K562 (cell line): ENCODE measurements at regions not wholly inside any gene's neighbourhood (a gene's known extent, or its start where the extent isn't known, plus 50 kb on each side); places are given as distances from the start of the nearest gene placed in this dataset.
"Not testable (repeated sequence)": the region's sequence is repeated elsewhere in the genome, so short reads cannot be mapped to it uniquely, and the experiment has no call there.

ENCODE experiments used
- ATAC-seq: fragments of 200-7000 bp; cut with Tn5 transposase; 3 replicates; pipeline ENCODE4 v1.9.1; 2020; ENCODE audit warnings: moderate library complexity
- BruUV-seq: library from RNA; stranded (reverse); fragments of 400-500 nt; replicated peaks from 2 replicates; lab custom pipeline; 2021; lab: Mats Ljungman, UMichigan
- CTCF ChIA-PET: fragments of 300-600 bp; formaldehyde crosslinking; extraction: SDS; loops from one replicate; lab custom pipeline; 2021; ENCODE audit warnings: low intra/inter-chr PET ratio; lab: Yijun Ruan, JAX
- POLR2A ChIA-PET: fragments of 300-600, 350-650 bp; sonication (Branson Sonifier 250); formaldehyde crosslinking; extraction: SDS; loops from one replicate; lab custom pipeline; 2021; ENCODE audit warnings: antibody characterized with exemption, inconsistent platforms; lab: Yijun Ruan, JAX
- DNase-seq, 4 experiments: peaks; one replicate each; pipeline versions ENCODE4 v3.0.0 to v3.0.0-alpha.2; 2011 to 2018; ENCODE audit warnings: low spot score in 3 of 4, mixed read lengths in 3 of 4; ENCODE audit errors: extremely low read depth in 1 of 4
- FAIRE-seq: peaks from 2 replicates; lab custom pipeline; 2011; peaks lifted over from hg19 to GRCh38; lab: Jason Lieb, UNC
- H2AFZ ChIP-seq: 2 replicates; pipeline ENCODE4 v1.6.0; 2011; ENCODE audit warnings: low read depth, low read length, control low read depth, inconsistent platforms
- H3K27ac ChIP-seq: fragments of 200-600 bp; 3 replicates; pipeline ENCODE4 v1.8.0; 2011; ENCODE audit warnings: low read depth, mild to moderate bottlenecking, control low read depth, inconsistent platforms, low read length, moderate library complexity, mixed read lengths; ENCODE audit errors: extremely low read depth
- H3K27me3 ChIP-seq, 2 experiments: fragments of 300-600 bp in 1 of 2; 2 replicates in 1 of 2; 3 replicates in 1 of 2; pipeline versions ENCODE4 v1.6.0 to v1.8.0; 2011; ENCODE audit warnings: inconsistent platforms in 2 of 2, low read length in 2 of 2, mild to moderate bottlenecking in 1 of 2, mixed read lengths in 1 of 2, moderate library complexity in 1 of 2; ENCODE audit not compliant: control insufficient read depth in 2 of 2, insufficient read depth in 2 of 2
- H3K36me3 ChIP-seq: fragments of 300-600 bp; 3 replicates; pipeline ENCODE4 v1.8.0; 2011; ENCODE audit warnings: mild to moderate bottlenecking, low read length, inconsistent platforms; ENCODE audit not compliant: control insufficient read depth, insufficient read depth
- H3K4me1 ChIP-seq, 2 experiments: fragments of 200-600 bp in 1 of 2; replicated peaks in 1 of 2; 2 replicates in 1 of 2; 3 replicates in 1 of 2; pipeline versions ENCODE4 v1.5.1 to v1.8.0; 2011; ENCODE audit warnings: inconsistent platforms in 2 of 2, low read length in 2 of 2, mild to moderate bottlenecking in 1 of 2, mixed read lengths in 1 of 2, moderate library complexity in 1 of 2; ENCODE audit not compliant: control insufficient read depth in 2 of 2, insufficient read depth in 2 of 2
- H3K4me2 ChIP-seq: 2 replicates; pipeline ENCODE4 v1.6.1; 2011; ENCODE audit warnings: low read length, control low read depth, inconsistent platforms, mixed read lengths; ENCODE audit not compliant: insufficient read depth
- H3K4me3 ChIP-seq: fragments of 200-600 bp; sonication (generic), shearing (Covaris generic); 2 replicates; pipeline ENCODE4 v1.5.1; 2016; ENCODE audit warnings: control low read depth, inconsistent platforms
- H3K79me2 ChIP-seq: fragments of 200-600 bp; 3 replicates; pipeline ENCODE4 v1.8.0; 2011; ENCODE audit warnings: low read length, inconsistent platforms; ENCODE audit not compliant: control insufficient read depth, insufficient read depth
- H3K9ac ChIP-seq, 2 experiments: 2 replicates each; pipeline versions ENCODE4 v1.6.0 to v1.6.1; 2011; ENCODE audit warnings: low read depth in 2 of 2, low read length in 2 of 2, control low read depth in 1 of 2, inconsistent platforms in 1 of 2, mild to moderate bottlenecking in 1 of 2, mixed read lengths in 1 of 2; ENCODE audit not compliant: insufficient read depth in 1 of 2
- H3K9me1 ChIP-seq: one replicate; pipeline ENCODE4 v1.6.0; 2011; ENCODE audit warnings: inconsistent platforms, mild to moderate bottlenecking, low read length, moderate library complexity; ENCODE audit not compliant: control insufficient read depth, insufficient read depth
- H3K9me3 ChIP-seq: replicated peaks from 2 replicates; pipeline ENCODE4 v1.5.1; 2011; ENCODE audit warnings: low read depth, low read length, inconsistent platforms; ENCODE audit not compliant: control insufficient read depth, insufficient read depth
- H4K20me1 ChIP-seq: replicated peaks from 2 replicates; pipeline ENCODE4 v1.6.1; 2011; ENCODE audit warnings: low read length, inconsistent platforms, mixed read lengths; ENCODE audit not compliant: control insufficient read depth, insufficient read depth
- SPI1 ChIP-seq: IDR thresholded peaks from 2 replicates; pipeline ENCODE4 v1.6.1; 2011; ENCODE audit warnings: low read depth, low read length, control low read depth, borderline replicate concordance
- WGBS: fragments of 100-300 bp; shearing (Covaris generic); methylation state at CpG from one replicate; pipeline ENCODE4 v1.1.6; 2016; ENCODE audit warnings: low coverage, mixed read lengths; ENCODE audit not compliant: insufficient coverage; ENCODE audit errors: missing lambda C conversion rate; 5-methylcytosine and 5-hydroxymethylcytosine counted together
- in situ Hi-C: fragments of 300-500 bp; cut with MboI; formaldehyde crosslinking; loops from 4 replicates; pipeline ENCODE4 v1.15.0; 2018; ENCODE audit warnings: inconsistent platforms, mixed read lengths
- intact Hi-C: fragments of 100-400 bp; cut with micrococcal nuclease; formaldehyde crosslinking; loops from 2 replicates; pipeline ENCODE4 v1.14.2; 2022

DNA sequence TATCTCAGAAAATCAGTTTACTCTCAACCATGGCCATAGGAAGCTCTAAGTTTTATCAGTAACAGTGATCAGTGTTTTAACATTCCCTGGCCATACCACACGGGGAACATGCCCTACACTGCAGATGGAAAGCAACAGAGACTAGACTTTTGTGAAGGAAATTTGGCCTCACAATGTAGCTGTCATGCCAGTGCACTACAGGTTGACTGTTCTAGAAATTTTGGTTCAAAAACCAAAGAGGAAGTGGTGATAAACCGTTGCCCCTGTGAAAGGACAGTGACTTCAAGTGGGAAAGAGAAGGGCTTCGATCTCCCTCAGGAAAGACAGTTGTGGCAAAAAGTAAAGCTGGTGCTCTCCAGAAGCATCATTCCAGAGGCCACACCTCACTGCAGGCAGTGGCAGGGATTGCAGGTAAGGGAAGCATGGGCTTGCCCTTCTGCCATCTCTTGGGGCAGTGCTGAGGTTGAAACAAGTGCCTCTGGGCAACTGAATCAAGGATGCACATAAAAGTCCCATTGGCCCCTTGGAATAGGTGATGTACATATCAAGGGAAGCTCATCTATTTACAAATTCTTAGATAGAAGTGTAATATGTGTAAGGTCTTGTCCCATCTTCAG is 143.4 kb downstream of the PPIAL4A start:
- H4K20me1 ChIP-seq, H3K9me1 ChIP-seq, H3K4me3 ChIP-seq, H3K4me1 ChIP-seq, BruUV-seq, CTCF ChIA-PET, intact Hi-C loops, in situ Hi-C loops, H3K79me2 ChIP-seq, DNase-seq, ATAC-seq, H3K9ac ChIP-seq, H3K36me3 ChIP-seq, POLR2A ChIA-PET, H2AFZ ChIP-seq, H3K9me3 ChIP-seq, FAIRE-seq, H3K4me2 ChIP-seq, H3K27ac ChIP-seq, H3K27me3 ChIP-seq: not testable (repeated sequence)
- WGBS: 13% methylated on average over 3 of the region's 3 CpGs
- TF ChIP-seq SPI1: 0 out of 2 replicates have a peak, but pooled peaks have one; percentile 4

DNA sequence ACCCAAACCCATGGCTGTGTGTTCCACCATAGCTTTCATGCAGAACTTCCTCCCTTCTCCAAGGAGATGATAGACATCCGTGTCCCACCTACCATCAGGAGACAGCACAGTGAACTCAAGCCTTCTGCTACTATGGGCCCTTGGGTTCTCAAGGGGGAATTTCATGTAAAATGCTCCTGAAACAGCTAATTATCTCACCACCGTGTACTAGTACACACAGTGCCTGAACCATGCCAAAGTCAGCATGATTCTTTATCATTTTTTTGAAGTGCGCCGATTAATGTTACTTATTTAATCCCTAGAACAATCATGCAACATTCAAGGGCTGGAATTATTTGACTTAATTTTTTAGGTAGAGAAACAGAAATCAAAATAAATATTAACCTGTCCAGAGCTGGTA is 147.2 kb downstream of the PPIAL4A start:
- H3K4me2 ChIP-seq, POLR2A ChIA-PET: not testable (repeated sequence)

GRCh38 chr1:121040974-121041373 is 143.2 kb downstream of the FAM72B start:
- H3K4me3 ChIP-seq, H3K4me1 ChIP-seq, CTCF ChIA-PET, intact Hi-C loops, H3K4me2 ChIP-seq, H3K9me3 ChIP-seq, in situ Hi-C loops, H3K9me1 ChIP-seq, POLR2A ChIA-PET, H2AFZ ChIP-seq, H3K79me2 ChIP-seq, H3K36me3 ChIP-seq, H3K9ac ChIP-seq, FAIRE-seq, H4K20me1 ChIP-seq, H3K27me3 ChIP-seq, BruUV-seq, ATAC-seq, DNase-seq, H3K27ac ChIP-seq: not testable (repeated sequence)
- no CpG with 5 or more reads among the region's 4 CpGs for WGBS

More for the DNA sequence above, 147.2 kb downstream of the PPIAL4A start:
- H3K4me1 ChIP-seq, H3K4me3 ChIP-seq, H3K9ac ChIP-seq, ATAC-seq, H3K27ac ChIP-seq, BruUV-seq, H3K27me3 ChIP-seq, DNase-seq, intact Hi-C loops, FAIRE-seq, H3K36me3 ChIP-seq, in situ Hi-C loops, H3K79me2 ChIP-seq, H3K9me1 ChIP-seq, CTCF ChIA-PET, H2AFZ ChIP-seq, H3K9me3 ChIP-seq, H4K20me1 ChIP-seq: not testable (repeated sequence)
- no CpG with 5 or more reads among the region's 4 CpGs for WGBS

- H3K36me3 ChIP-seq, H3K27ac ChIP-seq, FAIRE-seq, intact Hi-C loops, H3K9ac ChIP-seq, H3K27me3 ChIP-seq, H2AFZ ChIP-seq, H3K4me3 ChIP-seq, H3K9me1 ChIP-seq, DNase-seq, H3K4me2 ChIP-seq, H4K20me1 ChIP-seq, in situ Hi-C loops, CTCF ChIA-PET, ATAC-seq, BruUV-seq, H3K4me1 ChIP-seq, H3K9me3 ChIP-seq, H3K79me2 ChIP-seq, POLR2A ChIA-PET: not testable (repeated sequence)
- 75% methylated on average over 1 of the region's 3 CpGs for WGBS
Observed at GRCh38 chr1:121041497-121041896, 142.6 kb downstream of the FAM72B start.
